GM19238 (cell line): ENCODE measurements at regions not wholly inside any gene's neighbourhood (a gene's known extent, or its start where the extent isn't known, plus 50 kb on each side); places are given as distances from the start of the nearest gene placed in this dataset.

Source experiments
- DNase-seq: peaks from one replicate; pipeline ENCODE4 v3.0.0; 2011; ENCODE audit warnings: low spot score; ENCODE audit not compliant: insufficient read length

- no peak for DNase-seq
Measured at GRCh38 chr10:58140691-58141347, 126.9 kb downstream of the IPMK start.

GRCh38 chr10:58140054-58140453 is 127.6 kb downstream of the IPMK start:
- DNase-seq, result no peak

- no peak for DNase-seq
Measured at GRCh38 chr10:58137813-58138212, 129.9 kb downstream of the IPMK start.

- DNase-seq, result no peak
Measured at GRCh38 chr10:58115218-58116050, 152.3 kb downstream of the IPMK start.

GRCh38 chr10:58109731-58110130 is 158.0 kb downstream of the IPMK start:
- no peak for DNase-seq

GRCh38 chr10:58107506-58107905 is 160.2 kb downstream of the IPMK start:
- DNase-seq, result no peak

GRCh38 chr10:58106211-58107035 is 161.3 kb downstream of the IPMK start:
- no peak for DNase-seq

GRCh38 chr10:58104351-58104751 is 163.3 kb downstream of the IPMK start:
- DNase-seq, result no peak

- no peak for DNase-seq
Measured at GRCh38 chr10:58102897-58103296, 164.8 kb downstream of the IPMK start.

GRCh38 chr10:58101682-58102081 is 166.0 kb downstream of the IPMK start:
- no peak for DNase-seq

GRCh38 chr10:58094985-58095718 is 172.5 kb downstream of the IPMK start:
- DNase-seq, result no peak

GRCh38 chr10:58091886-58092285 is 175.8 kb downstream of the IPMK start:
- no peak for DNase-seq

GRCh38 chr10:58089739-58090138 is 178.0 kb downstream of the IPMK start:
- no peak for DNase-seq

GRCh38 chr10:58087896-58088295 is 179.8 kb downstream of the IPMK start:
- DNase-seq, result no peak

- no peak for DNase-seq
Measured at GRCh38 chr10:58086763-58087150, 180.9 kb downstream of the IPMK start.

- DNase-seq, result no peak
Measured at GRCh38 chr10:58086144-58086762, 181.4 kb downstream of the IPMK start.

- DNase-seq, result no peak
Measured at GRCh38 chr10:58082248-58082647, 185.4 kb downstream of the IPMK start.

- DNase-seq, result no peak
Measured at GRCh38 chr10:58081353-58081752, 186.3 kb downstream of the IPMK start.

GRCh38 chr10:58079461-58079860 is 188.2 kb downstream of the IPMK start:
- DNase-seq, result no peak

- DNase-seq, result no peak
Measured at GRCh38 chr10:58072634-58073033, 195.1 kb downstream of the IPMK start.

GRCh38 chr10:58070956-58071355 is 196.7 kb downstream of the IPMK start:
- DNase-seq, result no peak
